Chondrocyte (in vitro differentiated cells): ENCODE measurements at regions not wholly inside any gene's neighbourhood (a gene's known extent, or its start where the extent isn't known, plus 50 kb on each side); places are given as distances from the start of the nearest gene placed in this dataset.
"Not testable (repeated sequence)": the region's sequence is repeated elsewhere in the genome, so short reads cannot be mapped to it uniquely, and the experiment has no call there.

Source experiments
- DNase-seq: peaks from one replicate; pipeline ENCODE4 v3.0.0; 2021; ENCODE audit warnings: mixed read lengths, low spot score
- H3K27ac Mint-ChIP-seq: one replicate; pipeline ENCODE4 v1.8.0; 2021; ENCODE audit warnings: mild to moderate bottlenecking, moderate library complexity, mixed read lengths; ENCODE audit not compliant: unreplicated experiment
- H3K27me3 Mint-ChIP-seq: 2 replicates; pipeline ENCODE4 v1.8.0; 2021; ENCODE audit warnings: low read depth, mixed read lengths
- H3K36me3 Mint-ChIP-seq: 2 replicates; pipeline ENCODE4 v1.8.0; 2021; ENCODE audit warnings: low read depth, mixed read lengths
- H3K4me1 Mint-ChIP-seq: 2 replicates; pipeline ENCODE4 v1.8.0; 2021; ENCODE audit warnings: low read depth, mild to moderate bottlenecking, mixed read lengths
- H3K4me3 Mint-ChIP-seq: one replicate; pipeline ENCODE4 v1.8.0; 2021; ENCODE audit warnings: mild to moderate bottlenecking, moderate library complexity, mixed read lengths; ENCODE audit not compliant: unreplicated experiment
- H3K9me3 Mint-ChIP-seq: 2 replicates; pipeline ENCODE4 v1.8.0; 2021; ENCODE audit warnings: low read depth, mixed read lengths
- CTCF ChIP-seq: fragments of 200-600 bp; sonication (generic); IDR thresholded peaks from 2 replicates; pipeline ENCODE4 v1.5.0; 2021; ENCODE audit warnings: antibody characterized with exemption, mild to moderate bottlenecking, moderate library complexity

GRCh38 chr6:47423079-47423478 lies 54.5 kb upstream of the CD2AP start:
- Mint-ChIP-seq H3K4me3 (no peak overlapping the region), H3K27me3 (no peaks in the 10 kb centered on the region), H3K9me3 (no peaks in the 10 kb centered on the region), H3K4me1 (peaks cover 14% of the 10 kb centered on the region), H3K27ac (no peak overlapping the region), H3K36me3 (no peaks in the 10 kb centered on the region)
- no peak for DNase-seq
- no peak for TF ChIP-seq CTCF

DNA sequence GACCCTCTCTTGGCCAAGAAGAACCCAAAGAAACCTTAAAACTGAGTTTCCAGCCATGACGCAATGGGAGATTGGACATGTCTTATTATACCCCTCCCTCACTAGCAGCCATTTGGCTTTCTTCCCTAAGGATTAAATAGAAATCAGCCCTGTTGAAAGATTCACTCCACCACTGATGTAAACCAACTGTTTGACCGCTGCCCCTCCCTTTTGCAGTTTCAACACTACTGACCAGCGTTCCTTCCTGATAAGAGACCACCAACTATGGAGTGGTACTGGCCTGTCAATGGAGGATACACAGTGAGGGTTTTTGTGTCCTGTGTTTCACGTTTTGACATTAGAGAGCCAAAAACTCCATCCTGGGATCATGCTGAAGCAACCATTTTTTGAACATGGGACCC lies 53.2 kb upstream of the CD2AP start:
- no peak for DNase-seq
- Mint-ChIP-seq H3K4me1 (peaks cover 8% of the 10 kb centered on the region), H3K27me3 (no peaks in the 10 kb centered on the region), H3K9me3 (peaks cover 5% of the 10 kb centered on the region), H3K4me3 (no peak overlapping the region), H3K27ac (no peak overlapping the region), H3K36me3 (peaks cover 2% of the 10 kb centered on the region)
- no peak for TF ChIP-seq CTCF

GRCh38 chr6:47425724-47426123 lies 51.9 kb upstream of the CD2AP start:
- H3K27me3 Mint-ChIP-seq, H3K27ac Mint-ChIP-seq, DNase-seq, H3K4me3 Mint-ChIP-seq, H3K4me1 Mint-ChIP-seq, H3K36me3 Mint-ChIP-seq: not testable (repeated sequence)
- peaks cover 11% of the 10 kb centered on the region for H3K9me3 Mint-ChIP-seq

DNA sequence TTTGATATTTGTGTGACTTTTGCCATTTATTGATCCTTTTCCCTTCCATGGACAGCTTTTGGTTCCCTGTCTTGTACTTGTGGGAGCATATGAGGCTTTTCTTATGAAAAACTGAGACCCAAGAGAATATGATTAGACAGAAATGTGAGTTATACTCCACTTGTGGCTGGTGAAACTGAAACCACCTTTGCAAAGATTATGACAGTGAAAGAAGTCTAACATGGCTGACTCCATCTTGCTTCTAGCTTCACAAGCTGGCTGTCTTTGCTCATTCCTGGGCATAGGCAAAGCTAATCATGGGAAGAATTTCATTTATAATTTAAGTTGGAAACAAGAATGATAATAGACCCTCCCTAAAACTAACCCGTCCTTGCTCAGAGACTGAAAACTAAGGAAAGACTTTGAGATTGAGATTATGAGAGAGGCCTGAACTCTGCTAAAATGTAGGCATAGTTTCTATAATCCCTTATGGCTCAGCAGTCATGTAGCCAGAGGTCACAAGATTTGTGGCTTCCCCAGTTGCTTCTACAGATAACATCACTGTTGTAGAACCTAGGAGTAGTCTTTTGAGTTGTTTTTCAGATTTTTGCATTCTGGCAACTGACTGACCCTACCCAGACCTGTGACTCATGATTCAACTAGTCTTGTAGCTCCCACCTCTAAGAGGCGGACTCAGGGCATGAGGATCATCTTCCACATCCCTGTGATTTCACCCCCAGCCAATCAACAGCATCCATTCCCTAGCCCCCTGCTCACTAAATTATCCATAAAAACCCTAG lies 50.9 kb upstream of the CD2AP start:
- no peak overlapping the region for H3K27ac Mint-ChIP-seq
- peaks cover 3% of the 10 kb centered on the region for H3K36me3 Mint-ChIP-seq
- no peaks in the 10 kb centered on the region for H3K27me3 Mint-ChIP-seq
- no peak overlapping the region for H3K4me3 Mint-ChIP-seq
- no peaks in the 10 kb centered on the region for H3K4me1 Mint-ChIP-seq
- H3K9me3 Mint-ChIP-seq = peaks cover 11% of the 10 kb centered on the region
- no peak for DNase-seq
- no peak for TF ChIP-seq CTCF

DNA sequence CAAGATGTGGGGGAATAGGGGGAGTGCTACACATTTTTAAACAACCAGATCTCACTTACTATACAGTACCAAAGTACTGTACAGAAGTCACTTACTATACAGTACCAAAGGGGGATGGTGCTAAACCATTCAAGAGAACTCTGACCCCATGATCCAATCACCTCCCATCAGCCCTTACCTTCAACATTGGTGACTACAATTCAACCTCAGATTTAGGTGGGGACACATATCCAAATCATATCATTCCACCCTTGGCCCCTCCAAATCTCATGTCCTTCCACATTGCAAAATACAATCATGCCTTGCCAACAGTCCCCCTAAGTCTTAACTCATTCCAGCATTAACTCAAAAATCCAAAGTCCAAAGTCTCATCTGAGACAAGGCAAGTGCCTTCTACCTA lies 49.9 kb upstream of the CD2AP start:
- H3K9me3 Mint-ChIP-seq = peaks cover 11% of the 10 kb centered on the region
- H3K36me3 Mint-ChIP-seq = peaks cover 3% of the 10 kb centered on the region
- DNase-seq = no peak
- no peak overlapping the region for H3K4me3 Mint-ChIP-seq
- TF ChIP-seq CTCF = no peak
- no peak overlapping the region for H3K27ac Mint-ChIP-seq
- H3K27me3 Mint-ChIP-seq = no peaks in the 10 kb centered on the region
- H3K4me1 Mint-ChIP-seq = no peaks in the 10 kb centered on the region
